AG10803 (cell line): ENCODE measurements at regions not wholly inside any gene's neighbourhood (a gene's known extent, or its start where the extent isn't known, plus 50 kb on each side); places are given as distances from the start of the nearest gene placed in this dataset.
A peak's percentile ranks its signal among the peaks of the same experiment; 100 is the strongest.

ENCODE experiments used
- DNase-seq: peaks from one replicate; pipeline ENCODE4 v3.0.0; 2010; ENCODE audit warnings: low read depth
- H3K4me3 ChIP-seq: 2 replicates; pipeline ENCODE4 v1.5.1; 2011; ENCODE audit warnings: mild to moderate bottlenecking, low read length, control low read depth
- TF ChIP-seq, protein P1 (sequence below): conservative IDR thresholded peaks from 2 replicates; pipeline ENCODE4 v1.5.1; 2011; ENCODE audit warnings: mild to moderate bottlenecking, low read length, control low read depth, inconsistent platforms

DNA sequence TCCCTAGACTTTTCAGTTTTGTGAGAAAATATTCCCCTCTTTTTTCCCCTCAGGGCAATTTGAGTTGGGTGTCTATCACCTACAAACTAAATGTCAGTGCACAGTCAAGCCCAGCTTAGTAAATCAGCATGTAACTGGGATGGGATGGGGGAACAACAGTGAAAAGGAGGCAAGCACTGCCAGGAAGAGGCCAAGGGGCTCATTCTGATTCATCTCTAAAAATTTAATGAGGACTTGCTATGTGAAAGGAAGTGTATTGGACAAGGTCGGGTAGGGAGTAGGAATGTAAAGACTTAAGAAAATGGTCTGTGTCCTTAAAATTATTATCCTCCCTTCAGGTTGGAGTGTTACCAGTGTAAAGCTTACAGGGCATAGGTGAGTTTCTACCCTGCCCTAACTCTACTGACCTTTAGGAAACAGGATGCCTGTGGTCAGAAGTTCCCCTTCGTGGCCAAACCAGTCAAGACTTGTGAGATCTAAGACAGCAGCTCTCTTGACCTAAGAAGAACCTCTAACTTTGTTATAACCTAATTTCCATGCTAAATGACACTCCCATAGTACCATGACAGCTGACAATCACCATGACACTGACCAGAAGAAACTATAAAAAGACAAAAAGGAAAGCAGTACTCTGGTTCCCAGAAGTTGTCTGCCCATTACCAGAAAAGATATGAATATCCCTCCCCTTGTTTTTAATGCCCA is 194.4 kb upstream of the LDB2 start:
- H3K4me3 ChIP-seq: no peak overlapping the region
- TF ChIP-seq, protein P1, sequence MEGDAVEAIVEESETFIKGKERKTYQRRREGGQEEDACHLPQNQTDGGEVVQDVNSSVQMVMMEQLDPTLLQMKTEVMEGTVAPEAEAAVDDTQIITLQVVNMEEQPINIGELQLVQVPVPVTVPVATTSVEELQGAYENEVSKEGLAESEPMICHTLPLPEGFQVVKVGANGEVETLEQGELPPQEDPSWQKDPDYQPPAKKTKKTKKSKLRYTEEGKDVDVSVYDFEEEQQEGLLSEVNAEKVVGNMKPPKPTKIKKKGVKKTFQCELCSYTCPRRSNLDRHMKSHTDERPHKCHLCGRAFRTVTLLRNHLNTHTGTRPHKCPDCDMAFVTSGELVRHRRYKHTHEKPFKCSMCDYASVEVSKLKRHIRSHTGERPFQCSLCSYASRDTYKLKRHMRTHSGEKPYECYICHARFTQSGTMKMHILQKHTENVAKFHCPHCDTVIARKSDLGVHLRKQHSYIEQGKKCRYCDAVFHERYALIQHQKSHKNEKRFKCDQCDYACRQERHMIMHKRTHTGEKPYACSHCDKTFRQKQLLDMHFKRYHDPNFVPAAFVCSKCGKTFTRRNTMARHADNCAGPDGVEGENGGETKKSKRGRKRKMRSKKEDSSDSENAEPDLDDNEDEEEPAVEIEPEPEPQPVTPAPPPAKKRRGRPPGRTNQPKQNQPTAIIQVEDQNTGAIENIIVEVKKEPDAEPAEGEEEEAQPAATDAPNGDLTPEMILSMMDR: no peak
- DNase-seq: peak; percentile 17

- H3K4me3 ChIP-seq: no peak overlapping the region
- TF ChIP-seq, protein P1: no peak
- DNase-seq: no peak
These were observed 192.7 kb upstream of the LDB2 start for GRCh38 chr4:17091104-17091503.

DNA sequence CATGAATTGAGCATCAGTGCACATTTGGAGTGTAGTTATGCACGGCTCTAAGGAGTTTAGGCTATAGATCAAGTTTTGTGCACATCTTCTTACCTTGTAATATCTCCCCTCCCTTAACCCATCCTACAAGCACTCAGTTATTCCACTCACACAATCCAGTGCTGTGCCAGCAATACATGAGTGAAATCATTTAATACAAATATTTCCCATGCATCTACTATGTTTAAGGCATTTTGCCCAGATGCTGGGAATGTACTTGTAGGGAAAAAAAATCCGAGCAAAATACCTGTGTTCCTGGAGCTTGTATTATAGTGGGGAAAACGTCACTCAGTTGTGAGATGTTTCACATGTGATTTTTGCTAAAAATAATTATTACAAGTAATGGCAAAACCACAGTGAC is 191.6 kb upstream of the LDB2 start:
- no peak overlapping the region for H3K4me3 ChIP-seq
- no peak for DNase-seq
- TF ChIP-seq, protein P1: no peak

DNA sequence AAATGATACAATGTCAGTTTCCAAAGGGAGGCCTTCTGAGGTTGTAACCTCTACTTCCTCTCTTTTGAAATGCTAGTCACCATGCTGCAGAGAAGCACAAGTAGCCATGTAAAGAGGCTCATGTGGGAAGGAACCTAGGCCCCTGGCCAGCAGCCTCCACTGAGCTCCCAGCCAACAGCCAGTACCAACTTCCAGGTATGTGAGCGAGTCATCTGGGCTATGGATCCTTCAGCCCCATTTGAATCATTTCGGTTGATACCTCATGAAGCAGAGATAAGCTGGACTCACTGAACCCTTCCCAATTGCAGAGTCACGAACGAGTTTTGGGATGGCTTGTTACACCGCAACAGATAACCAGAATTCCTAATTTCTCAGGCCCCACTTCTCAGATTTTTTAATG is 187.0 kb upstream of the LDB2 start:
- TF ChIP-seq, protein P1: no peak
- no peak for DNase-seq

DNA sequence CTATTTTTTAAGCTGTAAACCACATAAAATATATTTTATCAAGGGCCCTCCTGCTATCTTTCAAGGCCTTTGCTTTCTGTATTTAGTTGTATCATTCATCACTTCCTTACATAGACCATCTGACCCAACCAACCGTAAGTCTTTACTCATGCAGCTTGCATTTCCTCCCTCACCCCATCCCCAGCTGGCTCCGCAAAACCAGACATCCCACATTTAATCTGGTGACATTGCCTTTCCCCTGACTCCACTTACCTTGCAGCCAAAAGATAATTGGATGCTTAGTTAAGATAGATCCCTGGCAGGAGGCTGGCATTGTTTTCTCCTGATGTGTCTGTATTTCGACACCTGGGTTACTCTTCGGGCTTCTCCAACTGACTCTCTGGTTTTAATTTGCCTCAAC is 183.7 kb upstream of the LDB2 start:
- H3K4me3 ChIP-seq: no peak overlapping the region
- TF ChIP-seq, protein P1: no peak
- peak; percentile 90 for DNase-seq

More for the DNA sequence above, 187.0 kb upstream of the LDB2 start:
- no peak overlapping the region for H3K4me3 ChIP-seq

GRCh38 chr4:17081179-17081578 is 182.7 kb upstream of the LDB2 start:
- no peak for DNase-seq
- TF ChIP-seq, protein P1: no peak
- no peak overlapping the region for H3K4me3 ChIP-seq

DNA sequence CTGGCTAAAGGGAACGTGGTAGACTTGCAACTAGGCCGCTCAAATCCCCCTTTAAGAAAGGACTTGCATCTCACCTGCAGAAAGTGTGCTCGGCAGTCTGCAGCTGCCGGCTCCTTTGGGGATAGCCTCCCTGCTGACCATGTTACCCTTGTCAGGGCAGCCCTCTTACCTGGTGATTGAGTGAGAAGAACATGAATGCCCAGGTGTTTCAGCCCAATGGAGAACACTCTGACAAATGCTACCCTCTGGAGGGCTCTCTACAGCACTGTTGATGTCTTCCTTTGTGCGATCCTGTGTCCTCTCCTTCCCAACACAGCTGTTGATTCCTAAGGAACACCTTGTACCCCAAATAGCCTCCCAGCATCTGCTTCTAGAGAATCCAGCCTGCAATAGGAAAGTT is 178.7 kb upstream of the LDB2 start:
- H3K4me3 ChIP-seq: no peak overlapping the region
- DNase-seq: no peak
- TF ChIP-seq, protein P1: no peak
